ENCODE measurements at regions not wholly inside any gene's neighbourhood (a gene's known extent, or its start where the extent isn't known, plus 50 kb on each side); places are given as distances from the start of the nearest gene placed in this dataset.

- Histone ChIP-seq H2AFZ (ENCODE audit: low read depth, low read length) (no peak overlapping the region), H3K9me3 (ENCODE audit: insufficient read depth, low read length, severe bottlenecking) (no peaks in the 10 kb centered on the region), H4K20me1 (ENCODE audit: insufficient read depth, low read length) (no peaks in the 10 kb centered on the region), H3K36me3 (ENCODE audit: insufficient read depth, low read length) (no peaks in the 10 kb centered on the region), H3K9ac (ENCODE audit: low read depth, low read length) (no peak overlapping the region), H3K27ac (ENCODE audit: low read length) (no peak overlapping the region), H3K27me3 (ENCODE audit: insufficient read depth, low read length, poor library complexity) (no peaks in the 10 kb centered on the region), H3K4me1 (ENCODE audit: insufficient read depth, low read length) (no peaks in the 10 kb centered on the region), H3K4me3 (ENCODE audit: low read depth in 1 of 2, low read length in 2 of 2) (no peak overlapping the region), H3K79me2 (ENCODE audit: insufficient read depth, low read length) (no peaks in the 10 kb centered on the region), H3K4me2 (ENCODE audit: insufficient read depth, low read length) (no peak overlapping the region)
- TF ChIP-seq EZH2 (IDR thresholded peaks at IDR 0.05; ENCODE audit: borderline replicate concordance, low read depth, low read length, severe bottlenecking) (no peak), CTCF (IDR thresholded peaks at IDR 0.05; ENCODE audit: borderline replicate concordance, extremely low read depth, low read length, poor library complexity, severe bottlenecking) (no peak)
- ATAC-seq (ENCODE audit: insufficient read depth, low read depth): no peak
- no peak for DNase-seq
Measured at GRCh38 chr4:36961420-36961819, 283.1 kb upstream of the NWD2 start.

GRCh38 chr4:36966756-36967460 is 277.6 kb upstream of the NWD2 start:
- ATAC-seq (ENCODE audit: insufficient read depth, low read depth): no peak
- Histone ChIP-seq H3K9me3 (ENCODE audit: insufficient read depth, low read length, severe bottlenecking) (no peaks in the 10 kb centered on the region), H3K4me3 (ENCODE audit: low read depth in 1 of 2, low read length in 2 of 2) (no peak overlapping the region), H2AFZ (ENCODE audit: low read depth, low read length) (no peak overlapping the region), H4K20me1 (ENCODE audit: insufficient read depth, low read length) (no peaks in the 10 kb centered on the region), H3K4me1 (ENCODE audit: insufficient read depth, low read length) (no peaks in the 10 kb centered on the region), H3K36me3 (ENCODE audit: insufficient read depth, low read length) (no peaks in the 10 kb centered on the region), H3K27ac (ENCODE audit: low read length) (no peak overlapping the region), H3K4me2 (ENCODE audit: insufficient read depth, low read length) (no peak overlapping the region), H3K79me2 (ENCODE audit: insufficient read depth, low read length) (no peaks in the 10 kb centered on the region), H3K27me3 (ENCODE audit: insufficient read depth, low read length, poor library complexity) (no peaks in the 10 kb centered on the region), H3K9ac (ENCODE audit: low read depth, low read length) (no peak overlapping the region)
- TF ChIP-seq EZH2 (IDR thresholded peaks at IDR 0.05; ENCODE audit: borderline replicate concordance, low read depth, low read length, severe bottlenecking): no peak
- TF ChIP-seq CTCF (IDR thresholded peaks at IDR 0.05; ENCODE audit: borderline replicate concordance, extremely low read depth, low read length, poor library complexity, severe bottlenecking): no peak
- no peak for DNase-seq

GRCh38 chr4:36979533-36979932 is 265.0 kb upstream of the NWD2 start:
- TF ChIP-seq EZH2 (IDR thresholded peaks at IDR 0.05; ENCODE audit: borderline replicate concordance, low read depth, low read length, severe bottlenecking) (no peak), CTCF (IDR thresholded peaks at IDR 0.05; ENCODE audit: borderline replicate concordance, extremely low read depth, low read length, poor library complexity, severe bottlenecking) (no peak)
- H3K4me2 ChIP-seq (ENCODE audit: insufficient read depth, low read length): no peak overlapping the region
- ATAC-seq (ENCODE audit: insufficient read depth, low read depth): no peak
- H4K20me1 ChIP-seq (ENCODE audit: insufficient read depth, low read length): no peaks in the 10 kb centered on the region
- no peak overlapping the region for H3K9ac ChIP-seq (ENCODE audit: low read depth, low read length)
- no peak for DNase-seq
- H3K79me2 ChIP-seq (ENCODE audit: insufficient read depth, low read length): no peaks in the 10 kb centered on the region
- H3K27me3 ChIP-seq (ENCODE audit: insufficient read depth, low read length, poor library complexity): no peaks in the 10 kb centered on the region
- H3K36me3 ChIP-seq (ENCODE audit: insufficient read depth, low read length): no peaks in the 10 kb centered on the region
- no peak overlapping the region for H3K4me3 ChIP-seq (ENCODE audit: low read depth in 1 of 2, low read length in 2 of 2)
- H2AFZ ChIP-seq (ENCODE audit: low read depth, low read length): no peak overlapping the region
- H3K4me1 ChIP-seq (ENCODE audit: insufficient read depth, low read length): no peaks in the 10 kb centered on the region
- H3K9me3 ChIP-seq (ENCODE audit: insufficient read depth, low read length, severe bottlenecking): no peaks in the 10 kb centered on the region
- no peak overlapping the region for H3K27ac ChIP-seq (ENCODE audit: low read length)
